Activated CD4-positive, alpha-beta T cell treated with anti-CD3 and anti-CD28 coated beads for 48 hours (primary cell): ENCODE measurements at regions not wholly inside any gene's neighbourhood (a gene's known extent, or its start where the extent isn't known, plus 50 kb on each side); places are given as distances from the start of the nearest gene placed in this dataset.

Experiments used
- DNase-seq: peaks from one replicate; pipeline ENCODE4 v3.0.0-alpha.2; 2020

DNA sequence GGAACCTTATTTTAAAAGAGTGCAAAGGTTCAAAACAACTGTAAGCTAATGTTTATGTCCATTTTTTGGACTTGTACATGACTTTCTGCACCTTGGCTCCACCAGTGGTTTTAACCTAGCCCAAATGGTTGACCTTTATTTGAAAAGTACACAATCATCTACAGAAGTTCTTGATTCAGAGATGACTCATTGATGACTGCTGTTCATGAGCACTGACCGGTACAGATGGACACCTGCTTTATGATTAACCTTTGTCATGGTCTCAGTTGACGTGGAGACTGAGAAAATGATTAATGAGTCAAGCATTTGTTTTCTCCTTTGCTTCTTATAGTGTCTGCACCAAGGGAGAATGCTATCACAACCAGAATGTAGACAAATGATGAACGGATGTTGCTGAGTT lies 55.7 kb upstream of the PTER start:
- no peak for DNase-seq

DNA sequence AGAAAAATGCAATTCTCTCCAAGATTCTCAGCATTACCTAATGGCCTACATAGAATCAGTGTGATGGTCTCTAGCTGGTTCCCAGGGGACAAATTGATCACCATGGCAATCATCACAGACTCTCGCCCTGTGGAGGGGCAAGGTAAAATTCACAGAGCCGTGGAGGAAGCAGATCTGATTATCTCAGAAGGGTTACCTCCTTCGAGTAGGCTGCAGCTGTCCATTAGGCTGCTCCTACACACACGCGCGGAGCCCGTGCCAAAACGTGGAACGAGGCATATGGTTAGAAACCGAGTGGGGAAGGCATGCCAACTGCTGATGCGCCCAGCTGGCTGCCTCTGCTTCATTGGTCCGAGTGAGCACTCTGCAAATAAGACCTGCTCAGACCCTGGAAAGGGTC lies 52.8 kb upstream of the PTER start:
- DNase-seq = no peak

DNA sequence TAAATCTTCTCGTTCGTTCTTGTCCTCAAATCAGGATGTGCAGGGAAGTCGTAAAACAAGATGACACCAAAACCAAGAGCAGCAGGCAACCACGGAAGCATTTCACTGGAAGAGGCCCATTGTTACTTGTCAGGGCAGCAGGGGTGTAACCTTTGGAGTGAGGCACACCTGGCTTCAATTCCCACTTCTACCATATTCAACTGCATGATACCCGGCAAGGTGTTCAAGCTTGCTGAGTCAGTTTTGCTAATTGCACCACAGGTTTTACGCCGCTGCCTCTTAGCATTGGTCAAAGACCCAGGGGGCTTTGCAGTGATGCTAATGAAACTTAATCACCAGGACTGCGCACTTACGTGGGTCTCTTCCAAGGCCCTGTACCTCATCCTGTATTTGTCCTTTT lies 50.0 kb upstream of the PTER start:
- no peak for DNase-seq
